ENCODE measurements at regions not wholly inside any gene's neighbourhood (a gene's known extent, or its start where the extent isn't known, plus 50 kb on each side); places are given as distances from the start of the nearest gene placed in this dataset.
"Not testable (repeated sequence)": the region's sequence is repeated elsewhere in the genome, so short reads cannot be mapped to it uniquely, and the experiment has no call there.

GRCh38 chr5:66377747-66378146 lies 218.4 kb upstream of the MAST4 start:
- no peak overlapping the region for H3K27ac ChIP-seq
- H3K9me3 ChIP-seq, result no peaks in the 10 kb centered on the region
- no peaks in the 10 kb centered on the region for H3K4me1 ChIP-seq
- H3K36me3 ChIP-seq (ENCODE audit: insufficient read depth in 1 of 2, low read depth in 1 of 2), result no peaks in the 10 kb centered on the region
- no peak for ATAC-seq
- no peak overlapping the region for H3K4me3 ChIP-seq
- no peaks in the 10 kb centered on the region for H3K27me3 ChIP-seq (ENCODE audit: insufficient read depth in 3 of 3, low read length in 2 of 3)
- no peak for TF ChIP-seq CTCF (IDR thresholded peaks at IDR 0.05)
- no peak for DNase-seq
- intact Hi-C loops (cut with DNase I), result no loop called here

- WGBS, 3 donors, result 27 to 41% (median 30%) methylated on average over 1 of the region's 1 CpG
- ATAC-seq, result no peak
- Histone ChIP-seq H3K27ac (no peak overlapping the region), H3K4me3 (no peak overlapping the region), H3K4me1 (no peaks in the 10 kb centered on the region), H3K27me3 (ENCODE audit: insufficient read depth in 3 of 3, low read length in 2 of 3) (no peaks in the 10 kb centered on the region), H3K9me3 (no peaks in the 10 kb centered on the region), H3K36me3 (ENCODE audit: insufficient read depth in 1 of 2, low read depth in 1 of 2) (no peaks in the 10 kb centered on the region)
- no peak for DNase-seq
- intact Hi-C loops (cut with DNase I), result no loop called here
- TF ChIP-seq CTCF (IDR thresholded peaks at IDR 0.05), result no peak
Observed at GRCh38 chr5:66378407-66378806, 217.8 kb upstream of the MAST4 start.

GRCh38 chr5:66382152-66382551 lies 214.0 kb upstream of the MAST4 start:
- no peaks in the 10 kb centered on the region for H3K27me3 ChIP-seq (ENCODE audit: insufficient read depth in 3 of 3, low read length in 2 of 3)
- intact Hi-C loops (cut with DNase I), result no loop called here
- H3K36me3 ChIP-seq (ENCODE audit: insufficient read depth in 1 of 2, low read depth in 1 of 2), result no peaks in the 10 kb centered on the region
- no peaks in the 10 kb centered on the region for H3K4me1 ChIP-seq
- no peak overlapping the region for H3K27ac ChIP-seq
- TF ChIP-seq CTCF (IDR thresholded peaks at IDR 0.05), result no peak
- DNase-seq, result no peak
- no peaks in the 10 kb centered on the region for H3K9me3 ChIP-seq
- no peak overlapping the region for H3K4me3 ChIP-seq
- ATAC-seq, result no peak
- WGBS, 3 donors, result 86 to 95% (median 91%) methylated on average over 3 of the region's 3 CpGs

GRCh38 chr5:66405145-66405544 lies 191.0 kb upstream of the MAST4 start:
- H3K27me3 ChIP-seq (ENCODE audit: insufficient read depth in 3 of 3, low read length in 2 of 3); H3K36me3 ChIP-seq (ENCODE audit: insufficient read depth in 1 of 2, low read depth in 1 of 2); H3K4me3 ChIP-seq; H3K27ac ChIP-seq; DNase-seq; intact Hi-C loops (cut with DNase I); H3K9me3 ChIP-seq; H3K4me1 ChIP-seq; ATAC-seq: not testable (repeated sequence)
- WGBS, 3 donors, result 87 to 91% (median 89%) methylated on average over 3 of the region's 3 CpGs

- Histone ChIP-seq H3K27ac (no peak overlapping the region), H3K36me3 (ENCODE audit: insufficient read depth in 1 of 2, low read depth in 1 of 2) (no peaks in the 10 kb centered on the region), H3K4me3 (no peak overlapping the region), H3K27me3 (ENCODE audit: insufficient read depth in 3 of 3, low read length in 2 of 3) (peaks cover 0 to 1% (median 0%) of the 10 kb centered on the region in 3 donors), H3K9me3 (no peaks in the 10 kb centered on the region), H3K4me1 (no peaks in the 10 kb centered on the region)
- intact Hi-C loops (cut with DNase I), result no loop called here
- ATAC-seq, result no peak
- no peak for TF ChIP-seq CTCF (IDR thresholded peaks at IDR 0.05)
- no peak for DNase-seq
- WGBS, 3 donors, result 71 to 79% (median 74%) methylated on average over 3 of the region's 3 CpGs
Observed at GRCh38 chr5:66406761-66407336, 189.3 kb upstream of the MAST4 start.
